ENCODE measurements at regions not wholly inside any gene's neighbourhood (a gene's known extent, or its start where the extent isn't known, plus 50 kb on each side); places are given as distances from the start of the nearest gene placed in this dataset.

- Histone ChIP-seq H3K27me3 (ENCODE audit: low read length) (no peaks in the 10 kb centered on the region), H3K27ac (ENCODE audit: low read depth, low read length) (no peak overlapping the region), H3K9me3 (ENCODE audit: insufficient read depth, low read length) (no peaks in the 10 kb centered on the region), H3K9me2 (replicated peaks; ENCODE audit: insufficient read depth, low read length) (no peaks in the 10 kb centered on the region), H3K9ac (ENCODE audit: low read length) (no peak overlapping the region), H3F3A (ENCODE audit: insufficient read depth) (no peaks in the 10 kb centered on the region), H3K4me3 (ENCODE audit: insufficient read depth, low read length, poor library complexity, severe bottlenecking) (no peak overlapping the region), H3K4me2 (ENCODE audit: low read depth, low read length, poor library complexity, severe bottlenecking) (no peak overlapping the region), H3K36me3 (ENCODE audit: low read length) (no peaks in the 10 kb centered on the region), H3K79me2 (ENCODE audit: insufficient read depth, low read length) (no peaks in the 10 kb centered on the region), H2AFZ (ENCODE audit: low read depth, low read length, severe bottlenecking) (no peak overlapping the region), H4K20me1 (ENCODE audit: low read depth, low read length) (no peaks in the 10 kb centered on the region)
- TF ChIP-seq EZH2phosphoT487 (conservative IDR thresholded peaks at IDR 0.05; ENCODE audit: low read length) (no peak), CTCF (IDR thresholded peaks at IDR 0.05; ENCODE audit: insufficient read depth, low read length, poor library complexity, severe bottlenecking) (no peak)
Measured at GRCh38 chr5:166045961-166046360, 2245.5 kb upstream of the WWC1 start.

- TF ChIP-seq CTCF (IDR thresholded peaks at IDR 0.05; ENCODE audit: insufficient read depth, low read length, poor library complexity, severe bottlenecking) (no peak), EZH2phosphoT487 (conservative IDR thresholded peaks at IDR 0.05; ENCODE audit: low read length) (no peak)
Measured at GRCh38 chr5:166046956-166047355, 2244.5 kb upstream of the WWC1 start.

GRCh38 chr5:166050531-166050930 lies 2240.9 kb upstream of the WWC1 start:
- Histone ChIP-seq H3K27ac (ENCODE audit: low read depth, low read length) (no peak overlapping the region), H3K9me2 (replicated peaks; ENCODE audit: insufficient read depth, low read length) (no peaks in the 10 kb centered on the region), H3K4me3 (ENCODE audit: insufficient read depth, low read length, poor library complexity, severe bottlenecking) (no peak overlapping the region), H3K9me3 (ENCODE audit: insufficient read depth, low read length) (no peaks in the 10 kb centered on the region), H2AFZ (ENCODE audit: low read depth, low read length, severe bottlenecking) (no peak overlapping the region), H3K27me3 (ENCODE audit: low read length) (no peaks in the 10 kb centered on the region), H3K9ac (ENCODE audit: low read length) (no peak overlapping the region), H3F3A (ENCODE audit: insufficient read depth) (no peaks in the 10 kb centered on the region), H3K4me2 (ENCODE audit: low read depth, low read length, poor library complexity, severe bottlenecking) (no peak overlapping the region), H4K20me1 (ENCODE audit: low read depth, low read length) (no peaks in the 10 kb centered on the region), H3K79me2 (ENCODE audit: insufficient read depth, low read length) (no peaks in the 10 kb centered on the region), H3K36me3 (ENCODE audit: low read length) (no peaks in the 10 kb centered on the region)
- no peak for TF ChIP-seq CTCF (IDR thresholded peaks at IDR 0.05; ENCODE audit: insufficient read depth, low read length, poor library complexity, severe bottlenecking)
- TF ChIP-seq EZH2phosphoT487 (conservative IDR thresholded peaks at IDR 0.05; ENCODE audit: low read length) = no peak

More at GRCh38 chr5:166046956-166047355, 2244.5 kb upstream of the WWC1 start:
- no peaks in the 10 kb centered on the region for H4K20me1 ChIP-seq (ENCODE audit: low read depth, low read length)
- no peak overlapping the region for H3K27ac ChIP-seq (ENCODE audit: low read depth, low read length)
- H2AFZ ChIP-seq (ENCODE audit: low read depth, low read length, severe bottlenecking) = no peak overlapping the region
- no peaks in the 10 kb centered on the region for H3K27me3 ChIP-seq (ENCODE audit: low read length)
- no peak overlapping the region for H3K4me3 ChIP-seq (ENCODE audit: insufficient read depth, low read length, poor library complexity, severe bottlenecking)
- no peak overlapping the region for H3K4me2 ChIP-seq (ENCODE audit: low read depth, low read length, poor library complexity, severe bottlenecking)
- no peaks in the 10 kb centered on the region for H3K79me2 ChIP-seq (ENCODE audit: insufficient read depth, low read length)
- H3K9me2 ChIP-seq (replicated peaks; ENCODE audit: insufficient read depth, low read length) = no peaks in the 10 kb centered on the region
- no peak overlapping the region for H3K9ac ChIP-seq (ENCODE audit: low read length)
- no peaks in the 10 kb centered on the region for H3K36me3 ChIP-seq (ENCODE audit: low read length)
- no peaks in the 10 kb centered on the region for H3F3A ChIP-seq (ENCODE audit: insufficient read depth)
- no peaks in the 10 kb centered on the region for H3K9me3 ChIP-seq (ENCODE audit: insufficient read depth, low read length)

Measured in SU-DHL-6 (cell line).